Breast epithelium (tissue), 4 donors: ENCODE measurements at regions not wholly inside any gene's neighbourhood (a gene's known extent, or its start where the extent isn't known, plus 50 kb on each side); places are given as distances from the start of the nearest gene placed in this dataset.

Experiments used
- DNase-seq, 2 donors: peaks; one replicate each; pipeline ENCODE4 v3.0.0-alpha.2; 2019; ENCODE audit warnings: low spot score in 2 of 2
- H3K27ac ChIP-seq, 2 donors: fragments of 200-600 bp; sonication (generic) in 1 of 2; one replicate each; pipeline ENCODE4 v1.5.1; 2016 to 2019; ENCODE audit warnings: mild to moderate bottlenecking in 1 of 2
- H3K27me3 ChIP-seq, 2 donors: fragments of 200-600 bp; sonication (generic) in 1 of 2; one replicate each; pipeline versions ENCODE4 v1.5.1 to v1.6.0; 2017 to 2019; ENCODE audit warnings: control low read depth in 1 of 2, mild to moderate bottlenecking in 1 of 2
- H3K36me3 ChIP-seq: fragments of 200-600 bp; one replicate; pipeline ENCODE4 v1.5.1; 2019
- H3K4me1 ChIP-seq, 2 donors: fragments of 200-600 bp; sonication (generic); one replicate each; pipeline ENCODE4 v1.5.1; 2016 to 2019; ENCODE audit warnings: control low read depth in 1 of 2
- H3K4me3 ChIP-seq, 3 donors: fragments of 200-600 bp; sonication (generic); 1 replicate in 2 of 3; 2 replicates in 1 of 3; pipeline ENCODE4 v1.5.1; 2016 to 2019; ENCODE audit warnings: mild to moderate bottlenecking in 3 of 3, moderate library complexity in 2 of 3
- H3K9me3 ChIP-seq, 2 donors: fragments of 200-600 bp; sonication (generic) in 1 of 2; one replicate each; pipeline ENCODE4 v1.5.1; 2016 to 2019; ENCODE audit warnings: control low read depth in 1 of 2
- CTCF ChIP-seq, 3 donors: fragments of 450-650 bp; IDR thresholded peaks; one replicate each; pipeline ENCODE4 v1.5.1; 2016 to 2017; ENCODE audit warnings: antibody characterized with exemption in 3 of 3, mild to moderate bottlenecking in 3 of 3, moderate library complexity in 3 of 3
- POLR2A ChIP-seq: fragments of 450-650 bp; IDR thresholded peaks from one replicate; pipeline ENCODE4 v1.6.1; 2016; ENCODE audit warnings: antibody characterized with exemption, mild to moderate bottlenecking, moderate library complexity
- POLR2AphosphoS5 ChIP-seq, 3 donors: sonication (generic); formaldehyde crosslinking; IDR thresholded peaks; one replicate each; pipeline ENCODE4 v1.6.1; 2017; ENCODE audit warnings: antibody characterized with exemption in 3 of 3
- intact Hi-C: fragments of 100-400 bp; cut with DNase I; formaldehyde crosslinking; loops from one replicate; pipeline ENCODE4 v1.15.1; 2023; ENCODE audit warnings: low total_unique reads

GRCh38 chr2:239814861-239815601, 210.1 kb downstream of the NDUFA10 start:
- Histone ChIP-seq H3K27me3 (peaks cover 0 to 7% of the 10 kb centered on the region in 2 donors), H3K4me1 (no peaks in the 10 kb centered on the region), H3K9me3 (no peaks in the 10 kb centered on the region), H3K27ac (peak overlapping the region in 1 of 2 donors; percentile 83), H3K4me3 (no peak overlapping the region), H3K36me3 (no peaks in the 10 kb centered on the region)
- TF ChIP-seq CTCF (IDR thresholded peaks at IDR 0.05) (no peak), POLR2A (no peak), POLR2AphosphoS5 (IDR thresholded peaks at IDR 0.05) (no peak)
- intact Hi-C loops = no loop called here
- peak in 1 of 2 donors; percentile 48 for DNase-seq

DNA sequence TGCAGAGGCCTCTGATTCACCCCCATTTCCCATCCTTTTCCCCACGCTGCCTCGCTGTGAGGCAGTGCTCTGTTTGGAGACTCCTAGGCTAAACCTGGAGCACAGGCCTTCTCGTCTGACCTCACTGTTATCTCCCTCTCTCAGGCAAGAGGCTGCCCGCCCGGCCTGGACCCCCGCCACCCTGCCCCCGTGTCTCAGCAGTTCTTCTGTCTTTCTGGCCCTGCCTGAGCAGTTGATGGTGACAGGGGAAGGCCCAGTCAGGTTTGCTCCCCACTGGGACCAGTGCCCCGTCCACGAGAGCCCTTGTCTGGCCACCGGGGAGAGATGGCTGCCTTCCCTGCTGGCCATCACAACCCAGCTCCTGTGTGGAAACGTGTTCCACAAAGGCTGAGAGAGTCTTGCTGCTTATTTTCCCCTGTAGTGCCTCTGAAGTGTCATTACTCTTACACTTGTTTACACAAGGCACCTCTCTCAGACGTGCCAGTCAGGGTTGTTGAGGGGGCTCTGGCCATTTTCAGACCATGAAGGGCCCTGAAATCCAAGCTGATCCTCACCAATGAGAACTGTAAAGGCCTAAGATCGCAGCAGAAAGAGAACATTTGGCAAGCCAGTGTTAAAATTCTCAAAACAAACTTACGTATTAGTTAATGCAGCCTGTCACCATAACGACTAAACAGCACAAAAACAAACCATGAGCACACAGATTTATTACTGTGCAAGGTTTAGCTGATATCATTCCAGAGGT, 210.9 kb downstream of the NDUFA10 start:
- intact Hi-C loops = no loop called here
- Histone ChIP-seq H3K4me1 (no peaks in the 10 kb centered on the region), H3K36me3 (no peaks in the 10 kb centered on the region), H3K27me3 (peaks cover 0 to under 1% of the 10 kb centered on the region in 2 donors), H3K9me3 (no peaks in the 10 kb centered on the region), H3K4me3 (no peak overlapping the region), H3K27ac (peak overlapping the region; percentile 57 to 83)
- no peak for TF ChIP-seq POLR2A
- no peak for TF ChIP-seq POLR2AphosphoS5 (IDR thresholded peaks at IDR 0.05)
- no peak for TF ChIP-seq CTCF (IDR thresholded peaks at IDR 0.05)
- peak in 1 of 2 donors; percentile 49 for DNase-seq

DNA sequence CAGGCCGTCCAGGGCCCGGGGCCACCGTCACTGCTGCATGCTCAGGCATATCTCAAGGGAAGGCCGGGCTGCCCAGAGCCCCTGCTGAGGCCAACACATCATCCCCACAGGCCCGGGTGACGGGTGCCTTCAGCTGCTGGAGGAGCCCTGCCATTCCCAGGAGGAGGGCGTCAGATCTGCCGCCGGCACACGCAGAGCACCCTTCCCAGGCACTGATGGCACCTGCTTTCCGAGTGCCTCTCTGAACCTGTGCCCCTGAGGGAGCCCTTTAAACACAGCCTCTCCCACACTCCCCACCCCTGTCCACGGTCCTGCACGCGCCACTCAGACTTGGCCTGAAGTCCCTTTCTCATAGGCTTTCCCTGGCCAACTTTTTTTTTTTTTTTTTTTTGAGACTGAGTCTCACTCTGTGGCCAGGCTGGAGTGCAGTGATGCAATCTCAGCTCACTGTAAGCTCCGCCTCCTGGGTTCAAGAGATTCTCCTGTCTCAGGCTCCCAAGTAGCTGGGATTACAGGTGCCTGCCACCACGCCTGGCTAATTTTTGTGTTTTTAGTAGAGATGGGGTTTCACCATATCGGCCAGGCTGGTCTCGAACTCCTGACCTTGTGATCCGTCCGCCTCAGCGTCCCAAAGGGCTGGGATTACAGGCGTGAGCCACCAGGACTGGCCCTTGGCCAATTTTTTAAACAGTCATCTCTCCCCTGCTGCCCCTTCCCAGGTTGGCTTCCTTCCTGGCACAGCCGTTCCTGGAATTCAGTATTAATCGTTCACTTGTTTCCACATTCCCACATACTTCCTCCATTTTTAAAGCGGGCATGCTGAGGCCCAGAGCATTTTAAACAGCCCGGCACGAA, 211.7 kb downstream of the NDUFA10 start:
- H3K9me3 ChIP-seq = no peaks in the 10 kb centered on the region
- H3K36me3 ChIP-seq = no peaks in the 10 kb centered on the region
- peak in 1 of 2 donors; percentile 42 for DNase-seq
- intact Hi-C loops = no loop called here
- H3K27ac ChIP-seq = peak overlapping the region; percentile 57 to 83
- H3K4me3 ChIP-seq = no peak overlapping the region
- H3K4me1 ChIP-seq = no peaks in the 10 kb centered on the region
- no peak for TF ChIP-seq CTCF (IDR thresholded peaks at IDR 0.05)
- no peak for TF ChIP-seq POLR2AphosphoS5 (IDR thresholded peaks at IDR 0.05)
- TF ChIP-seq POLR2A = no peak
- no peaks in the 10 kb centered on the region for H3K27me3 ChIP-seq

DNA sequence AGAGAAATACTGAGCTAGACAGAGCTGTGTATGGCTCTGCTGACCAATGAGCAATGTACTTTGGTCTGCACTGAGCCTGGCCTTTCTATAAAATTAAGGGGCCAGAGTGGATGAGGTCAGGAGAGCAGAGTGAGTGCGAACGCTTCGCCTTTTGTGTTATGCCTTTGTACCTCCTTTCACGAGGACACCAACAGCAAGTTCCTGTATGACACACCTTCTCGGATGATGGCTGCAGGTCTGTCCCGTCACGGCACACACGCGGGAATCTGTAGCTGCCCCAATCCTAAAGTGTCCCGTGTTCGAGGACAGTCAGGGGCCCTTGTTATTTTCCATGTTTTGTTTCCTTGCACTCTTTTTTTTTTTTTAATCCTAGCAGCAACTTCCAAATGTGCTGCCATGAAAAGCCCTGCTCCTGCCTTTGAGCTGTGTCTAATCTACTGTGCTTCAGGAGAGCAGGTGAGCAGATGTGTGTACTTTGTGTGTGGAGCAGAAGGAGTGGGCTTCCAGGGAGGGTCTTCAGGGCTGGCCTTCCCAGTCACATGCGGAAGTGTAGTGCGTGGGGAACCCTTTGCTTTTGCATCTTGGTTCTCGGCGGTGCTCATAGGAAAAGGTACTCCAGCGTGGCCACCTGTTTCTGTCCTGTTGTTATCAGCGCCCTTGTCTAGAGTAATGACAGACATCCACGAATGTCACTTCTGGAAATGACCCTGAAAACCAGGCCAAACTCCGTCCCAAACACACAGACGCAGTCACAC, 213.2 kb downstream of the NDUFA10 start:
- no peaks in the 10 kb centered on the region for H3K36me3 ChIP-seq
- no peaks in the 10 kb centered on the region for H3K9me3 ChIP-seq
- peak in 1 of 2 donors; percentile 9 for DNase-seq
- H3K4me3 ChIP-seq = no peak overlapping the region
- intact Hi-C loops = no loop called here
- no peak overlapping the region for H3K27ac ChIP-seq
- no peaks in the 10 kb centered on the region for H3K27me3 ChIP-seq
- TF ChIP-seq CTCF (IDR thresholded peaks at IDR 0.05) (no peak), POLR2A (no peak), POLR2AphosphoS5 (IDR thresholded peaks at IDR 0.05) (no peak)
- H3K4me1 ChIP-seq = no peaks in the 10 kb centered on the region
